GM10266 (cell line): ENCODE measurements at regions not wholly inside any gene's neighbourhood (a gene's known extent, or its start where the extent isn't known, plus 50 kb on each side); places are given as distances from the start of the nearest gene placed in this dataset.

Experiments used
- DNase-seq: peaks from one replicate; pipeline ENCODE4 v3.0.0; 2012; ENCODE audit errors: extremely low spot score
- TF ChIP-seq, protein P1 (sequence below): IDR thresholded peaks from 2 replicates; pipeline ENCODE4 v1.5.1; 2012; ENCODE audit warnings: mild to moderate bottlenecking, low read depth; ENCODE audit not compliant: control insufficient read depth, insufficient read depth; ENCODE audit errors: missing control alignments

DNA sequence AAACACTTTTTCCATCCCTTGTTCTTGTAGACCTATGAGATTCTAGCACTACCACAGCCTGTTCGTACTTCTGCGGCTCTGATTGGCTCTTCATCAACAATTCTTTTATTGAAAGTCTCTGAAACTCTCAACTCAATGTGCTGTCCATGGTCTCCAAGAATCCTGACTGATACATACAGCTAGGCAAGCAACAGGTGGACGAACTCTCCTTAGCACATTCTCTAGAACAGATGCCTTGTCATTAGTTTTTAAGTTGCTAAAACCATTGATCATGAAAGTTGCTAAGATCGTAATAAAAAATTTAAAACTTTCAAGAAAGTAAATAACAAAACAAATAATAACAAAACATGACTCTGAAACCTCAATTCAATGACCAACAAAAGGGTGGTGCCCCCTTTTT, 210.5 kb downstream of the EPHA4 start:
- TF ChIP-seq, protein P1, sequence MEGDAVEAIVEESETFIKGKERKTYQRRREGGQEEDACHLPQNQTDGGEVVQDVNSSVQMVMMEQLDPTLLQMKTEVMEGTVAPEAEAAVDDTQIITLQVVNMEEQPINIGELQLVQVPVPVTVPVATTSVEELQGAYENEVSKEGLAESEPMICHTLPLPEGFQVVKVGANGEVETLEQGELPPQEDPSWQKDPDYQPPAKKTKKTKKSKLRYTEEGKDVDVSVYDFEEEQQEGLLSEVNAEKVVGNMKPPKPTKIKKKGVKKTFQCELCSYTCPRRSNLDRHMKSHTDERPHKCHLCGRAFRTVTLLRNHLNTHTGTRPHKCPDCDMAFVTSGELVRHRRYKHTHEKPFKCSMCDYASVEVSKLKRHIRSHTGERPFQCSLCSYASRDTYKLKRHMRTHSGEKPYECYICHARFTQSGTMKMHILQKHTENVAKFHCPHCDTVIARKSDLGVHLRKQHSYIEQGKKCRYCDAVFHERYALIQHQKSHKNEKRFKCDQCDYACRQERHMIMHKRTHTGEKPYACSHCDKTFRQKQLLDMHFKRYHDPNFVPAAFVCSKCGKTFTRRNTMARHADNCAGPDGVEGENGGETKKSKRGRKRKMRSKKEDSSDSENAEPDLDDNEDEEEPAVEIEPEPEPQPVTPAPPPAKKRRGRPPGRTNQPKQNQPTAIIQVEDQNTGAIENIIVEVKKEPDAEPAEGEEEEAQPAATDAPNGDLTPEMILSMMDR: no peak
- no peak for DNase-seq

GRCh38 chr2:221364672-221365071, 207.4 kb downstream of the EPHA4 start:
- no peak for DNase-seq
- TF ChIP-seq, protein P1: no peak
